Stimulated activated CD8-positive, alpha-beta memory T cell treated with anti-CD3 and anti-CD28 coated beads, Interleukin-4, amount 100 ng/mL, for 48 hours (primary cell): ENCODE measurements at regions not wholly inside any gene's neighbourhood (a gene's known extent, or its start where the extent isn't known, plus 50 kb on each side); places are given as distances from the start of the nearest gene placed in this dataset.
A peak's percentile ranks its signal among the peaks of the same experiment; 100 is the strongest.
"Not testable (repeated sequence)": the region's sequence is repeated elsewhere in the genome, so short reads cannot be mapped to it uniquely, and the experiment has no call there.

Experiments
- DNase-seq: peaks from one replicate; pipeline ENCODE4 v3.0.0-alpha.2; 2020

DNA sequence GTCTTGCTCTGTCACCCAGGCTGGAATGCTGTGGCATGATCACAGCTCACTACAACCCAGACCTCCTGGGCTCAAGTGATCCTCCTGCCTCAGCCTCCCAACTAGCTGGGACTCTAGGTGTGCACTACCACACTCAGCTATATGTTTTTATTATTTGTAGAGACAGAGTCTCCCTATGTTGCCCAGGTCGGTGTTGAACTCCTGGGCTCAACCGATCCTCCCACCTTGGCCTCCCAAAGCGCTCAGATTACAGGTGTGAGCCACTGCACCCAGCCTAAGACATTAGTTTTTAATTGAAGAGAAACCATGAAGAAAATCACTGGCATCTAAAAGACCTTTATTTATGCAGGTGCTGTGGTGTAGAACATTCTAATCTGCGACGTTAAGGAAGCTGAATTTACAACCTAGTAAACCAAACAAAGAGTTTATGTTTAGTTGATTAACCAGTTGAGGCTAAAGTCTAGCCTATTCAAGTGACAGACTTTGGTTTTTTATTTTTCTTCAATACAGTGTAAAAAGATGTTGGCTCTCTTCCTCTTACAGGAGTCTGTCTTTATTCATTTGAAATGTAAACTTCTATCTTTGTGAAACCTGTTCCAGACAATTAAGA lies 52.5 kb upstream of the NBL1 start:
- no peak for DNase-seq

DNA sequence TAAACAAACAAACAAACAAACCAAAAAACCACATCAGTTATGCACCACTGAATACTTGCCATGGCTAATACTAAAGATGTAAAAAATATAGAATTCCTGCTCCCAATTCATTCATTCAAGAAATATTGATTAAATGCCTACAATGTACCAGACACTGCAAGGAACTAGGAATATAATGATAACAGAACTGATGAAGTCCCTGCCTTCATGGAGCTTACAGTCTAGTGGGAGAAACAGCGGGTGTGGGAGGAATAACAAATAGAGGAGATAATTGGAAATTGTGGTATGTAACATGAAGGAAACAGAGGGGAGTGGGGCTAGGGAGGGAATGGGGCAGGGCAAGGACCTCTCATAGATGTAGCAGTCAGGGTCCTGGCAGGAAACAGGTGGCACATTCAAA lies 58.6 kb upstream of the NBL1 start:
- no peak for DNase-seq

DNA sequence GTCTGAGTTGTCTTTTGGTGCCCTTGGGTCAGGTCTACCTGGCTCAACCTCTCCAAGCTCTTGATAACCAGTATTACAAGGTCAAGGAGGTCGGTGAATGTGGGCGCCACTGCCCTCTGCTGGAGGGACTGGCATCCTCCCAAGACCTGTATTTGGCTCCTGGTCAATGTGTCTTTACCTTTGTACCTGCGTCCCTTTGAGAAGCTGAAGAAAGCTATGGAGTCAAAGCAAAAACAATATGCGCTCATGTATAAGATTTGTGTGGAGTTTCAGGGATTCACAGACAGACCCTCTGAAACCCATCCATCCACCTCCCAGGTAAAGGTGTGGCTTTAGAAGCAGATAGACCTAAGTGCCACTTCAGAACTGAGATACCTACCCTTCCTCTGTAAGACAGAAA lies 61.8 kb upstream of the NBL1 start:
- DNase-seq, result peak; percentile 92

DNA sequence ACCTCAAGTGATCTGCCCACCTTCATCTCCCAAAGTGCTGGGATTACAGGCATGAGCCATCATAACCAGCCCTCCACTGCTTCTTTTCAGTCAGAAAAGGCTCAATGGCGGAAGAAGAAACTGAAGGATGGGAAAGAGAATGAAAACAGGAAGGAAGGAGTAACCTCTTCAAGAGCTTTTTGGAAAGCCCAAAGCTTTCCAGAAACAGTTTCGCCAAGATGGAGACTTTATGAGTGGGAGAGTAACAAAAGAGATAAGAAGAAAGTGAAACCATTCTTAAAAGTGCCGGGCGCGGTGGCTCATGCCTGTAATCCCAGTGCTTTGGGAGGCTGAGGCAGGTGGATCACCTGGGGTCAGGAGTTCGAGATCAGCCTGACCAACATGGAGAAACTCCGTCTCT lies 62.7 kb upstream of the NBL1 start:
- no peak for DNase-seq

DNA sequence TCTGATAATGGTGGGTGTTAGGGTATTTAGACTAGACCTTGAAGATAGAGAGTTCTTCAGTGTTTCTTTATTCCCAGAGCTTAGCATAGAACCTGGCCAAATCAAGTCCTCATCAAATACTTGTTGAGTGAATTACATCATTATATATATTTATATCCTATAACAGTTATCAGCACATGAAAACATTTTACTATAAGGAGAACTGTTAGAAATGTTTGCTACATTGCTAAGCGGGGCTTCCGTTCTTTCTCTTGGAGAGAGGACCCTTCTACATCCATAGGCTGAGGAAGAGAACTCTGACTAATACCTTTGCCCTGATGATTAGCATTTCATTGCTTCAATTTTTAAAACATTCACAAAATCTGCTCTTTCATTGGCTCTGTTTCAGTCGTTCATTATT lies 66.5 kb upstream of the NBL1 start:
- no peak for DNase-seq

DNA sequence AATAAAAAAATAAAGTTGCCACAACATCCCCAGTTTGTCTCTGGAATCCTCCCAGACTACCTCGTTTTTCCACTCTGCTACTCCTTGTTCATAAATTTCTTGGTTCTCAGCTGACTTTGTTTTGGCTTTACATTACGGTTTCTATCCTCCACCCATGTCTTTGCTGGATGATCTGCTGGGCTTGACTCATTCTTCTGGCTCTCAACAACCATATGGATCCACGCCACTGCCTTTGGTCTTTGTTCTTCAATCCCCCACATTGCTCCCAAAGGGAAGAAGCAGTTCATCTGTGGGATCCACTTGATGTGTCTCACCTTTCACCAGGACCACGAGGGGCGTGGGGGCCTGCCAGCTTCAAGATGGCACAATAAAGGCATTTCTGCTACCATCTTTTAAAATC lies 67.1 kb upstream of the NBL1 start:
- no peak for DNase-seq

DNA sequence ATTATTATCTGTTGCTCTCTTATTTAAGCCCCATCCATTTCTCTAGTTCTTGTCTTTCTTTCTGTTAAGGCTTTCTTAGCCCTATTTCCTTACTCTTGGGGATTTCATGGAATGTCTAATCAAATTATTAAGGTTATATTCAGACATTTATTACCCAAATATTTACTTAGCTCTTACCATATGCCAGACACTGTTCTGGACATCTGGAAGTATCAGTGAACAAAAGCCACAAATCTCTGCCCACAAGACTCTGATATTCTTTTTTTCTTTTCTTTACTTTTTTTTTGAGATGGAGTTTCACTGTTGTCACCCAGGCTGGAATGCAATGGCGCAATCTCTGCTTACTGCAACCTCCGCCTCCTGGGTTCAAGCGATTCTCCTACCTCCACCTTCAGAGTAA lies 74.3 kb upstream of the NBL1 start:
- no peak for DNase-seq

DNA sequence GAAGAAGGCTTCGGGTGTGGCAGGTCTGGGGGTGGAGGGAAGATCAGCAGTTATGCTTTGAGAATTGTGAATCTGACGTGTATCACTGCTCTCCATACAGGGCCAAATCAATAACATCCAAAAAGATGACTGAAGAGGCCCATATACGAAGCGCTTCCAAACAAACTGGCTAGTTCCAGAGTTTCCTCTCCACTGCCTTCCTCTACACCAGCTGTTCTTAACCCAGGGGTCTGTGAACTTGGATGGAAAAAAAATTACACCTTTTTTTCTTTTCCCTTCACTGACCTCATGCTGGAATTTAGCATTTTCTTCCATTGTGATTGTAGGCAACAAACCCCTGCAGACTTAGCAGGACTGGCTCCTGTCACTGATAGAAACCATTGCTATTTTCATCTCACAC lies 77.1 kb upstream of the NBL1 start:
- DNase-seq, result no peak

DNA sequence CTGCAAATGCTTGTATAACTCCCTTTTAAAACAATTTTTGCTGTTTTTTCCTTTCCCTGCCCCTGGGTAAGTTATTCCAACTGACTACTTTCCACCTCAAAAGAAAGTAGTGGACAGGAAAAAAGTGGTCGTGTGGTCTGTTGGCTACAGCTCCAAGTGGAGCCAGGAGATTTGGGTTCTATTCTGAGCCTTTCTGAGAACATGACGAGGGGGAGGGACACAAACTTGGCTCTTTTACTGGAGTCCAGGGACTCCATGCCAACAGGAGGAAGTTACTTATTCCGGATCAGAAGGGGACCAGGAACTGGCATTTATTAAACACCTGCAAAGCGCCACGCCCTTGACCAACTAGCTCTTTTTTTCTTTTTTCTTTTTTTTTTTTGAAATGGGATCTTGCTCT lies 79.0 kb upstream of the CAPZB start:
- no peak for DNase-seq

DNA sequence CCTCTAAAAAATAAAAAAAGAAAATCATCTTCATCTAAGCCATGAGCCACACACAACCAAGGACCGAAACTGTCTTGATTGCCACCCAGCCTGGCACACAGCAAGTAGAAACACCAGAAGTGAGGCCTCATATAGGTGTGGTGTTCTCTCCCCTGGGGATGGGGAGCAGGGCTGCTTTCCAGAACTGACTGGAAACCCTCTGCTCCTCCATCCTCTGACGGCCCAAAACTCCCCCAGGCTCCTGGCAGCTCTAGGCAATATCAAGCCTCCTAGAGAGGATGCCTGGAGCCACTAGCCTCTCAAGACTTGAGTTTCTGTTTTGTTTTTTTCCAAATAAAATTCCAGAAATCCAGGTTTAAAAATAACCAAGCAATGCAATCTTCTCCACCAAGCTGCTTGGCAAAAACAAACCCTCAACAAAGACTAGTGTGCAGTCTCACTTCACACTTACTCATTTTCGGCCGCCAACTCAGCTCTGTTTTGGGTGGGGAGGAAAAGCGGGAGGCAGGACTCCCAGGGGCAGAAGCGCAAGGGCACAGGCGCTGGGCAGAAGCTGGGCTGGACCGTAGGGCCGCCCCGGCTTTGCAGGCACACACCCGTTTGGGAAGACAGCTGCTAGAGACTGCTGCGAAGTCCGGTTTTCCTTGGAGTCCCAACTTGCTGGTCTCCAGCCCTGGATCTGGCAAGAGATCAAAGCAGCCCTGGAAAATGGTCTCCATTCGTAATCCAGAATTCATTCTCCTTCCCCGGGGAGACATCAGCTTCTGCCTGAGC lies 78.2 kb upstream of the CAPZB start:
- DNase-seq, result no peak

DNA sequence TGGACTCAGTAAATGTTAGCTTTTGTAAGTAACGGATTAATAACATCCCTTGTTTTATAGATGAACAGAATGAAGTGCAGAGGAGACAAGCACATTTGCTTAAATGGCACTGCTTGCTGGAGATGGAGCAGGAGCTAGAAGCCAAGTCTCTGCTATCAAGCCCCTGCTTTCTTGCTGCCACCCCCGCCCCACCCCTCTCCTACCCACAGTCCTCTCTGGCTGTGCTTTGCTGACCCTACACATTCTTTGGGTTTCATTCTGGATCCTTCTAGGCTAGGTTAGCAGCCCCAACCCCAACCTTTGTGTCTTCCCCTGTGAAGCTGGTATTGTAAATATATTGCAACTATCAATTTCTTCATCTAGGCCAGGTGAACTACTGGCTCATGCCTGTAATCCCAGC lies 77.5 kb upstream of the CAPZB start:
- no peak for DNase-seq

DNA sequence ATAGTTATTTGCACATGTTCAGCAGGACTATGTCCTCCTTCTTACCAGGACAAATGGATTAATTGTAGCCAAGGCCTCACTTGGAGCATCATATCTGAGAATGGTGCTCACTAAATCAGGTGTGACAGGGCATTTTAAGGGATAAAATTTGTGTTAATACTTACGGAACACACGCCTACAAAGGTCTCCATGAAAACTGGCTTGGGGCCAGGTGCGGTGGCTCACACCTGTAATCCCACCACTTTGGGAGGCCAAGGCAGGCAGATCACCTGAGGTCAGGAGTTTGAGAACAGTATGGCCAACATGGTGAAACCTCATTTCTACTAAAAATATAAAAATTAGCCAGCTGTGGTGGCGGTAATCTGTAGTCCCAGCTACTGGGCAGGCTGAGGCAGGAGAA lies 75.1 kb upstream of the CAPZB start:
- DNase-seq, result no peak

DNA sequence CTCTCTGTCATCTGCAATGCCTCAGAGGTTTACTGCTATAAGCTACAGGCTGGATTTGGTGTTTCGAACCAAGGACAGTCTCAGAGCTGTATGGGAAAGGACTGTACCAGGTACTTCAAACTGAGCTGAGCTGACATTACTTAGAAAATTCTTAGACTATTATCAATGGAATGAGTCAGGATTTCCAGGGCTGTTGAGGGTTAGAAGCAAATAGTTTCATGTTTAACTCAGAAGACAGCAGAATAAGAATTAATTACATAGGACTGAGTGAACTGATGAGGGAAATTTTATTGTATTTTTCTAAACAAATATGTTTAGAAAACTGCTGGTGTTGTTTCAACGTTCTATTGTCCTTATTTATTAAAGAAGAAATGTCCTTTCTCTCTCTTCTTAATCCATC lies 74.3 kb upstream of the CAPZB start:
- no peak for DNase-seq

DNA sequence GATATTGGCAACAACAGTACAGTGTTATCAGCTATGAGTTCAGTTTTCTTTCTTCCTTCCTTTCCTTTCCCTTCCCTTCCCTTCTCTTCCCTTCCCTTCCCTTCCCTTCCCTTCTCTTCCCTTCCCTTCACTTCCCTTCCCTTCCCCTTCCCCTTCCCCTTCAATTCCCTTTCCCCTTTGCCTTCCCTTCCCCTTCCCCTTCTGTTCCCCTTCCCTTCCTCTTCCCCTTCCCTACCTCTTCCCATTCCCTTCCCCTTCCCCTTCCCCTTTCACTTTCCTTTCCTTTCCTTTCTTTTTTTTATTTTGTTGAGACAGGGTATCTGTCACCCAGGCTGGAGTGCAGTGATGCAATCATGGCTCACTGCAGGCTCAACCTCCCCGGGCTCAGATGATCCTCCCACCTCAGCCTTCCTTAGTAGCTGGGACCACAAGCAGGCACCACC lies 72.3 kb upstream of the CAPZB start:
- DNase-seq, result no peak

DNA sequence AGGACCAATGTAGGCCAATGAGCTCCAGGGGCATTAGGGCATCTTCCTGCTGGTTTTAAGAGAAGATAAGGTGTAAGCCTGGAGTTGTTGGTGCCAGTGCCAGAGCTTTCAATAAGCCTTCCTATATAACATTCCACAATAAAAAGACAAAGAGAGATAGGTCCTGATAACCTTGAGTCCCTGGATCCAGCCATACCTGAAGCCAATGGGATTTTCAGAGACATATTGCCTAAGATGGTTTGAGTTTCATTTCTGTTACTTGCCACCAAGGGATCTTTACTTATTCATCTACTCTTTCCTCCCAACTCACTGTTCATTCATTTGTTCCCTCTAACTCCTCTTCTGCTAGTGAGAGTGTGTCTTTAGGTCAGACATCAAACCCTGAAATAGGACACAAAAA lies 68.8 kb upstream of the CAPZB start:
- no peak for DNase-seq

DNA sequence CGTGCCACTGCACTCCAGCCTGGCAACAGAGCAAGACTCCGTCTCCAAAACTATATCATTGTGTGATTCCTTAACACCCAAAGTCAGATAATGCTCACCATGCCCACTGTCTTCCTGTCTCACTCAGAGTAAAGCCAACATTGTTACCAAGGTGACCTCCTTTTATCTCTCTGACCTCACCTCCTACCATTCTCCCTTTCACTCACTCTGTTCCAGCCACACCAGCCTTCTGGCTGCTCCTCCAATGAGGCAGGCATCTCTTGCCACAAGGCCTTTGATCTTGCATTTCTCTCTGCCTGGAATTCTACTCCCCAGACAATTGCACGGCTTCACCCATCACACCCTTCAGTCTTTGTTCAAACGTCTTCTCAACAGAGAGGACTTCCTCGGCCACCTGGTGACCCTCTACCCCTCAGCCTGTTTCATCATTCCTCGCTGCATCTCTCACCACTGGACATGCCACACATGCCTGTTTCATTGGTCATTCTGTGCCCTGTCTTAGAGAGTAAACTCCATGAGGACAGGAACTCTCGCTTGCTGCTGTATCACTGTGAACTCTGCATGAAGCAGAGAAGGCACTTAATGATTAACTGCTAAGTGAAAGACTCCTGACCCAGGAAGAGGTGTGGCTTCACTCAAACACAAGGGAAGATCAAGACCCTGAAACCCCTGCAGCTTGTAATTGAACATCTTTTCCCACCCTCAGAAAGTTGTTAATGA lies 67.1 kb upstream of the CAPZB start:
- no peak for DNase-seq

DNA sequence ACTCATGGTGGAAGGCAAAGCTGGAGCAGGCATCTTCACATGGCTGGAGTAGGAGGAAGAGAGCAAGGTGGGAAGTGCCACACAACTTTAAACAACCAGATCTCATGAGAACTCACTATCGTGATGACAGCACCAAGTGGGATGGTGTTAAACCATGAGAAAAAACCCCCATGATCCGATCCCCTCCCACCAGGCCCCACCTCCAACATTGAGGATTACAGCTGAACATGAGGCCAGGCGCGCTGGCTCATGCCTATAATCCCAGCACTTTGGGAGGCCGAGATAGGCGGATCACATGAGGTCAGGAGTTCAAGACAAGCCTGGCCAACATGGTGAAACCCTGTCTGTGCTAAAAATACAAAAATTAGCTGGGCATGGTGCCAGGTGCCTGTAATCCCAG lies 66.5 kb upstream of the CAPZB start:
- DNase-seq, result not testable (repeated sequence)

DNA sequence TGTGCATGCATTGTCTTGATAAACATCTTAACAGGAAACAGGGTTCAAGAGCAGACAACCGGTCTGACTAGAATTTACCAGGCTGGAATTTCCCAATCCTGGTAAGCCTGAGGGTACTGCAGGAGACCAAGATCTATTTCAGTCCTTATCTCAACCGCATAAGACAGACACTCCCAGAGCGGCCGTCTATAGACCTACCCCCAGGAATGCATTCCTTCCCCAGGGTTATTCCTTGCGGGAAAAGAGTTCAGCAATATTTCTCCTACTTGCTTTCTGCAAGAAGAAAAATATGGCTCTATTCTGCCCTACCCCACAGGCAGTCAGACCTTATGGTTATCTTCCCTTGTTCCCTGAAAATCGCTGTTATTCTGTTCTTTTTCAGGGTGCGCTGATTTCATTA lies 65.1 kb upstream of the CAPZB start:
- DNase-seq, result not testable (repeated sequence)

DNA sequence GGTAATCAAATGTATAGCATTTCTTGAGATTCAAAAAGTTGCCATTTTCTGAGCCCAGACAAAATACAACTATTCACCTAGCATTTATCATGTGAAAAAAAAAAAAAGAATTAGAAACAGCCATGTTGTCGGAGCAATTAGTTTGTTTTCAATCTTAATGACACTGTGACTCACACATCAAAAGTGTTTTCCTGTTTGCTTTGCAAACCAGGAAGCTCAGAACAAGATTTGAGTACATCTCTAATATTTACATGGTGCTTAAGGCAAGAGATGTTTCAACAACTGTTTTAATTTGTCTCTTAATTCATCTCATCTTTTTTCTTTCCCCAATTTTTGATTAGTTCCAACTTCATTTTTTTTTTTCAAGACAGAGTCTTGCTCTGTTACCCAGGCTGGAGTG lies 62.5 kb upstream of the CAPZB start:
- no peak for DNase-seq

DNA sequence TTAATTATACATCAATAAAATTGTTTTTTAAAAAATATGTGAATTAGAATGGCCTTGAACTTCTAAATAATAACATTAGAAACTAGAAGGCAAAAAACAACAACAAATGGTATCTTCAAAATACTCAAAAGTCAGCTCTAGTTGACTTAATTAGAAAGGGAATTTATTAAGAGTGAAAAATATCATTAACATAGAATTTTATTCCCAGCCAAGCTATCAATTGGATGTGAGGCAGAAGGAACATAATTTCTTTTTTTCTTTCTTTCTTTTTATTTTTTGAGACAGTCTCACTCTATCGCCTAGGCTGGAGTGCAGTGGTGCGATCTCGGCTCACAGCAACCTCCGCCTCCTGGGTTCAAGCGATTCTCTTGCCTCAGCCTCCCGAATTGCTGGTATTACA lies 51.2 kb upstream of the CAPZB start:
- DNase-seq, result no peak

DNA sequence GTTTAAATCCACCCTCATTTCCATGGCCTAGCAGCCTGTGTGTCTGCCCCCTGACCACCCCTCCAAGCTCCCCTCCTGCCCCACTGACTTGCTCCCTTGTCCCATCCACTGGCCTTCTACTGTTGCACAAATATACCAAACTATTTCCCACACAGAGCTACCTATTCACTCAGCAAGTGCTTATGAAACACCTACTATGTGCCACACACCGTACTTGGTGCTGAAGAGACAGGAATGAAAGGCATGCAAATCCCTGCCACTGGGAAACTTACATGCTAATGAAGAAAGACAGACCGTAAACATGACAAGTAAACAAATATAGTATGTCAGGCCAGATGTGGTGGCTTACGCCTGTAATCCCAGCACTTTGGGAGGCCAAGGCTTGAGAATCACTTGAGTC lies 49.9 kb upstream of the CAPZB start:
- no peak for DNase-seq
